ENCODE measurements at regions not wholly inside any gene's neighbourhood (a gene's known extent, or its start where the extent isn't known, plus 50 kb on each side); places are given as distances from the start of the nearest gene placed in this dataset.

DNA sequence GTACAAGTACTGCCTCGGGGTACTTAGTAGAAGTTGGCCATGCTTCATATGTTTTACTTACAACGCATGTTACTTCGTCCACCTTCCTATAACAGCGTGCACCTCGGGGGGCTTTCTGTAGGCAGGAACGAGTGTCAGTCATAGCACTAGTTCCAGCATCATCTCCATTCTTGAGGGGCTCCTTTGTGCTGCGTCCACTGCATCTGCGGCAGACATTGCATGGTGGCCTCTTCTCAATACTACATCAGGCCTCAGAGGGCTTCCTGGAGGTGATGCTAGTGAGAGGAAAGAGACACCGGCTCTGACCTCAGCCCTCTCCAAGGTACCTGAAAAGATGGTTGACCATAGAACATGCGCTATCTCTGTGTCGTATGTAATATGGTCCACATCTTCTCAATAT is 121.2 kb upstream of the RTL1 start:
- POLR2A ChIA-PET = no interaction called here

DNA sequence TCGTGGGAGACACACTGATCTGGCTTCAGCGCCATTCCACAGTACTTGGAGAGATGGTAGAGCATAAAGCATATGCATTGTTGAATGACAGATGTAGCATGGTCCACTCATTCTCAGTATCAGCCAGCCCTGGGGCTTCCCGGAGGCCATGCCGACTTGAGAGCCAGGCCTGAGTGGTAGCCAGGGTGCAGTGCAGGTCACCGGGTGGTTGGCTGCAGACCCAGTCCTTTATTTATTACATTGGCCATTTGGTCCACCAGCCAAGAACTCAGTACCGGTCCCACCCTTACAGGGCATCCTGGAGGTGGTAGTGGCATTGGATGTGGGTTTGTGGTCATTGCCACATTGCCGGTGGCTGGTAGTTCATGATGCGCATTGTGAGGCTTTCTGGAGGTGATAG is 121.6 kb upstream of the RTL1 start:
- no peak overlapping the region for H3K4me3 ChIP-seq (ENCODE audit: low read depth, low read length)
- TF ChIP-seq, protein P1, sequence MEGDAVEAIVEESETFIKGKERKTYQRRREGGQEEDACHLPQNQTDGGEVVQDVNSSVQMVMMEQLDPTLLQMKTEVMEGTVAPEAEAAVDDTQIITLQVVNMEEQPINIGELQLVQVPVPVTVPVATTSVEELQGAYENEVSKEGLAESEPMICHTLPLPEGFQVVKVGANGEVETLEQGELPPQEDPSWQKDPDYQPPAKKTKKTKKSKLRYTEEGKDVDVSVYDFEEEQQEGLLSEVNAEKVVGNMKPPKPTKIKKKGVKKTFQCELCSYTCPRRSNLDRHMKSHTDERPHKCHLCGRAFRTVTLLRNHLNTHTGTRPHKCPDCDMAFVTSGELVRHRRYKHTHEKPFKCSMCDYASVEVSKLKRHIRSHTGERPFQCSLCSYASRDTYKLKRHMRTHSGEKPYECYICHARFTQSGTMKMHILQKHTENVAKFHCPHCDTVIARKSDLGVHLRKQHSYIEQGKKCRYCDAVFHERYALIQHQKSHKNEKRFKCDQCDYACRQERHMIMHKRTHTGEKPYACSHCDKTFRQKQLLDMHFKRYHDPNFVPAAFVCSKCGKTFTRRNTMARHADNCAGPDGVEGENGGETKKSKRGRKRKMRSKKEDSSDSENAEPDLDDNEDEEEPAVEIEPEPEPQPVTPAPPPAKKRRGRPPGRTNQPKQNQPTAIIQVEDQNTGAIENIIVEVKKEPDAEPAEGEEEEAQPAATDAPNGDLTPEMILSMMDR (IDR thresholded peaks at IDR 0.05; ENCODE audit: insufficient read depth, low read length, missing control alignments) = no peak
- ChIA-PET POLR2A (no interaction called here), CTCF (no interaction called here)
- DNase-seq (ENCODE audit: low read depth, low spot score) = no peak

More for the DNA sequence above, 121.2 kb upstream of the RTL1 start:
- no peak for DNase-seq (ENCODE audit: low read depth, low spot score)
- CTCF ChIA-PET = no interaction called here
- TF ChIP-seq, protein P1 (IDR thresholded peaks at IDR 0.05; ENCODE audit: insufficient read depth, low read length, missing control alignments) = no peak
- H3K4me3 ChIP-seq (ENCODE audit: low read depth, low read length) = no peak overlapping the region

DNA sequence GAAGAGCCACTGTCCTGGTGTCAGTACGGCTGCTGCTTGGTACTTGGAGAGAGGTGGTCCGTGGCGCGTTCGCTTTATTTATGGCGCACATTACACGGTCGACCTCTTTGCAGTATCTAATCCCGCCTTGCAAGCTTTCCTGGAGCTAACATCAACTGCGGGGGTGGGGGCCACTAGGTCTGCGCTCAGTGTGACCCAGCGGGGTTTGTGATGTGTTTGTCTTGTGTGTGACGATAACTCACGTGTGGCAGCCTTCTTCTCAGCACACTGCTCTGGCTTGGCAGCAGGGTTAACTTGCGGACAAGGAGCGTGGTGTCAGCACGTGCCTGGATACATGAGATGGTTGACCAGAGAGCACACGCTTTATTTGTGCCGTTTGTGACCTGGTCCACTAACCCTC is 122.2 kb upstream of the RTL1 start:
- POLR2A ChIA-PET = no interaction called here
- H3K4me3 ChIP-seq (ENCODE audit: low read depth, low read length) = no peak overlapping the region
- CTCF ChIA-PET = no interaction called here
- TF ChIP-seq, protein P1 (IDR thresholded peaks at IDR 0.05; ENCODE audit: insufficient read depth, low read length, missing control alignments) = no peak
- DNase-seq (ENCODE audit: low read depth, low spot score) = no peak

DNA sequence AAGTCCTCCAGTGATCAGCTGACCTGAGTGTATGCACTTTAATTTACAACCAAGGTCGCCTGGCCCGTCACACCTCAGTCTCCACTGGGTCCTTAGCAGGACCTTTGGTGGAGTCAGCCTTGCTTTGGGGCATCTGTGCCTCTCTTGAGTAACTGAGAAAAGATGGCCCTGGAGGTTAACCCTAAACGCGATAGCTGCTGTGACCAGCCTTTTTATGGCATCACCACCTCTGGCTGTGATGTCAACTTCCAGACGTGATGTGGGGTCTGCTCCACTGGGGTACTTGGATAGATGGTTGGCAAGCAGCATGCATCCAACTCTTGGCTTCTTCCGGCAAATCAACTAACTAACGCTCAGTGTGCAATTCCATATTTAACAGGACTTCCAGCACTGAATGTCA is 122.8 kb upstream of the RTL1 start:
- ChIA-PET CTCF (no interaction called here), POLR2A (no interaction called here)

DNA sequence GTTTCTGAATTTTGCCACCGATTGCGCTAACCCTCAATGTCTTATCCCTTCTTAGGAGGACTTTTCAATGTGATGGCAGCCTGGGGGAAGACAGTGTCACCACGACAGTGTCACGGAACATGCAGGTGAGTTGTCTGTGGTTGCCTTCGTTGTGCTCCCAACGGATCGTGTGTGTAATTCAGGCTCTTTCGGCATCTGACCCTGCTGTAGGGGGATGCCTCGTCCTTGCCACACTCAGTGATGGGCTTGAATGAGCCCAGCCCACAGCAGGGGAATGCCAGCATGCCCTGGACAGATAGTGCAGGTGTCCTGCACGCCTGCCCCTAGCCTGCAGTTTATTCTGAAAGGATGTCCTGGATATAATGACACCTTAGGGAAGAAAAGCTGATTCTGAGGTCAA is 123.8 kb upstream of the RTL1 start:
- CTCF ChIA-PET = no interaction called here
- TF ChIP-seq, protein P1 (IDR thresholded peaks at IDR 0.05; ENCODE audit: insufficient read depth, low read length, missing control alignments) = no peak
- POLR2A ChIA-PET = no interaction called here
- DNase-seq (ENCODE audit: low read depth, low spot score) = no peak
- no peak overlapping the region for H3K4me3 ChIP-seq (ENCODE audit: low read depth, low read length)

More for the DNA sequence above, 122.8 kb upstream of the RTL1 start:
- TF ChIP-seq, protein P1 (IDR thresholded peaks at IDR 0.05; ENCODE audit: insufficient read depth, low read length, missing control alignments) = no peak
- DNase-seq (ENCODE audit: low read depth, low spot score) = no peak
- no peak overlapping the region for H3K4me3 ChIP-seq (ENCODE audit: low read depth, low read length)

DNA sequence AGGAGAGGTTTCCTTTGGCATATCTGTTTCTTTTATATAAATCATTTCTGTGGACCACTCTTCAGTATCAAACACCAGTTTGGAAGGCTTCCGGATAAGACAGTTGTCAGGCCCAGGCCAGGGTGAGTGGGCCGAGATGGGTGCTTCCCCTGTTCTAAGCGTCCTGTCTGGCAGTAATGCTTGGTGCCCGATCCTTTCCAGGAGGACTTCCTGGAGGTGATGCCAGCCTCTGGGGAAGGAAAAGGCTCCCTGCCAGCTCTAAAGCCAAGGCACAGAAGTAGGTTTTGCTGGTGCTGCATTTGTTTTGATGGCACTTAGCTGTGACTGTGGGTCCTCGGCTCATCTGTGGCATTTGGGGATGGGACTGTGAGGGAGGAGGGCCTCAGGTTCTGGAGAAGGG is 124.4 kb upstream of the RTL1 start:
- no peak overlapping the region for H3K4me3 ChIP-seq (ENCODE audit: low read depth, low read length)
- POLR2A ChIA-PET = no interaction called here

More for the DNA sequence above, 124.4 kb upstream of the RTL1 start:
- TF ChIP-seq, protein P1 (IDR thresholded peaks at IDR 0.05; ENCODE audit: insufficient read depth, low read length, missing control alignments) = no peak
- no peak for DNase-seq (ENCODE audit: low read depth, low spot score)
- CTCF ChIA-PET = no interaction called here

Data from AG04449 (cell line).